RWPE1 (cell line): ENCODE measurements at regions not wholly inside any gene's neighbourhood (a gene's known extent, or its start where the extent isn't known, plus 50 kb on each side); places are given as distances from the start of the nearest gene placed in this dataset.
"Not testable (repeated sequence)": the region's sequence is repeated elsewhere in the genome, so short reads cannot be mapped to it uniquely, and the experiment has no call there.

Source experiments
- CTCF ChIA-PET: fragments of 350-600 bp; sonication (Branson Sonifier 250); formaldehyde crosslinking; extraction: SDS; loops from one replicate; lab custom pipeline; 2021; lab: Yijun Ruan, JAX
- POLR2A ChIA-PET: fragments of 400-600 bp; formaldehyde crosslinking; extraction: SDS; loops from one replicate; lab custom pipeline; 2020; ENCODE audit warnings: antibody characterized with exemption; ENCODE audit not compliant: low non-redundant PET; lab: Yijun Ruan, JAX
- DNase-seq: peaks from one replicate; pipeline ENCODE4 v3.0.0; 2012; ENCODE audit warnings: low spot score
- H3K27ac ChIP-seq: fragments of 450-650 bp; 2 replicates; pipeline ENCODE4 v1.5.1; 2017
- CTCF ChIP-seq: fragments of 450-650 bp; conservative IDR thresholded peaks from 2 replicates; pipeline ENCODE4 v1.5.1; 2017; ENCODE audit warnings: low read depth, mild to moderate bottlenecking

GRCh38 chr18:66937546-66937945 is 333.7 kb upstream of the CDH19 start:
- no peak overlapping the region for H3K27ac ChIP-seq
- DNase-seq = no peak
- no peak for TF ChIP-seq CTCF
- POLR2A ChIA-PET = no interaction called here
- CTCF ChIA-PET = no interaction called here

- ChIA-PET CTCF (no interaction called here), POLR2A (no interaction called here)
- no peak overlapping the region for H3K27ac ChIP-seq
- no peak for DNase-seq
- no peak for TF ChIP-seq CTCF
These were observed 327.1 kb upstream of the CDH19 start for GRCh38 chr18:66931010-66931409.

- no peak for TF ChIP-seq CTCF
- ChIA-PET CTCF (no interaction called here), POLR2A (no interaction called here)
- H3K27ac ChIP-seq = no peak overlapping the region
- no peak for DNase-seq
These were observed 312.9 kb upstream of the CDH19 start for GRCh38 chr18:66916834-66917233.

- POLR2A ChIA-PET = no interaction called here
- no peak for TF ChIP-seq CTCF
- CTCF ChIA-PET = no interaction called here
- no peak for DNase-seq
- no peak overlapping the region for H3K27ac ChIP-seq
These were observed 296.9 kb upstream of the CDH19 start for GRCh38 chr18:66900837-66901236.

GRCh38 chr18:66895631-66896030 is 291.7 kb upstream of the CDH19 start:
- no peak for TF ChIP-seq CTCF
- DNase-seq = no peak
- no peak overlapping the region for H3K27ac ChIP-seq
- ChIA-PET CTCF (no interaction called here), POLR2A (no interaction called here)

DNA sequence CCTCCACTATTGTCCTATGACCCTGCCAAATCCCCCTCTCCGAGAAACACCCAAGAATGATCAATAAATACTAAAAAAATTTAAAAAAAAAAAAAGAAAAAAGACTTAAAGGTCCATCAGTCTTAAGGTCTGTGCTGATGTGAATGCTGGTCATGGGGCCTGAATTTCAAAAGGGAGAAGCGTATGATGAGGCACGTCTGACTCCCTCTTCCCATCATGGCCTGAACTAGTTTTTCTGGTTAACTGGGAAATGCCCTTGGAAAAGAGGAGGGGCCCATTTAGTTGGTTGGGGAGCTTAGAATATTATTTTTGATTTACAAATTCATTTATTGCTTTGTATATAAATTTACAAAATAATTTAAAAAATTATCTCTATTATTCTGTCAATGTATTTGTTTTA is 291.0 kb upstream of the CDH19 start:
- POLR2A ChIA-PET = no interaction called here
- CTCF ChIA-PET = no interaction called here
- DNase-seq = no peak
- no peak overlapping the region for H3K27ac ChIP-seq
- no peak for TF ChIP-seq CTCF

DNA sequence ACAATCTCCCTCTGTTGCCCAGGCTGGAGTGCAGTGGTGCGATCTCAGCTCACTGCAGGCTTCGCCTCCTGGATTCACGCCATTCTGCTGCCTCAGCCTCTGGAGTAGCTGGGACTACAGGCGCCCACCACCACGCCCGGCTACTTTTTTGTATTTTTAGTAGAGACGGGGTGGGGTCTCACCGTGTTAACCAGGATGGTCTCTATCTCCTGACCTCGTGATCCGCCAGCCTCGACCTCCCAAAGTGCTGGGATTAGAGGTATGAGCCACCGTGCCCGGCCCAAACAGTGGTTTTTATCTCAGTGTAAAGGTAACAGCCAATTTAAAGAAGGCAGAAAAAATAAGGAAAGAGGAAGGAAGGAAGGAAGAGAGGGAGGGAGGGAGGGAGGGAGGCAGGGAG is 288.5 kb upstream of the CDH19 start:
- H3K27ac ChIP-seq, POLR2A ChIA-PET, CTCF ChIA-PET, DNase-seq: not testable (repeated sequence)
